ENCODE measurements at regions not wholly inside any gene's neighbourhood (a gene's known extent, or its start where the extent isn't known, plus 50 kb on each side); places are given as distances from the start of the nearest gene placed in this dataset.
"Not testable (repeated sequence)": the region's sequence is repeated elsewhere in the genome, so short reads cannot be mapped to it uniquely, and the experiment has no call there.

DNA sequence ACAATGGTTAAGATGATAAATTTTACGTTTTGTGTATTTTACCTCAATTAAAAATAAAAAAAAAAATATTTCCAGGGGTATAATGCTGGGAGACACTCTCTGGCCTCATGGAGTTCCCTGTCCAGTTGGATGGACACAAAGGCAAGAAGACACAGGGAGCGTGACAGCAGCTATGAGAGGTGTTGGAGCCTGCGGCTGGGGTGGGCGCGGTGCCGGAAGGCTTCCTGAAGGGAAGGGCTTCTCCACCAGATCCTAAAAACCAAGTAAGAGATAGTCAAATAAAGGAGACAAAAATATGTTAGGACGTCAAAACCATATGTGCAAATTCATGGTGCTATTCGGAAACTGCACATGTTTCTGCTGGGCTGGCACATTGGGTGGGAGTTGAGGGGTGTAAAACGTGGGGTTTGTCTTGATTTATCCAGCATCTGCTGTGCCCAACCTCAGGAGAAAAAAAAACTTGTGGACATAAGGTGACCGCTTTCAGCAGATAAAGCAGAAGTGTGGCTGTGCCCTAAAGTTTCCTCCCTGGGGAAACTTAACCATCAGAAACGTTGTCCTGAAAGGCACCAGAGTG is 467.6 kb downstream of the RNF144A start:
- Histone ChIP-seq H3K36me3 (no peaks in the 10 kb centered on the region), H3K27me3 (no peaks in the 10 kb centered on the region), H3K9me3 (no peaks in the 10 kb centered on the region), H3K27ac (no peak overlapping the region), H3K4me1 (no peaks in the 10 kb centered on the region), H3K4me3 (no peak overlapping the region)
- no peak for TF ChIP-seq EP300 (IDR thresholded peaks at IDR 0.05)
- TF ChIP-seq POLR2A (IDR thresholded peaks at IDR 0.05) = no peak
- no peak for TF ChIP-seq POLR2AphosphoS5 (IDR thresholded peaks at IDR 0.05)
- no peak for TF ChIP-seq CTCF (IDR thresholded peaks at IDR 0.05)
- 82 to 84% methylated on average over 11 of the region's 11 CpGs for WGBS, 2 donors
- DNase-seq = no peak
- intact Hi-C loops (cut with DNase I) = no loop called here

DNA sequence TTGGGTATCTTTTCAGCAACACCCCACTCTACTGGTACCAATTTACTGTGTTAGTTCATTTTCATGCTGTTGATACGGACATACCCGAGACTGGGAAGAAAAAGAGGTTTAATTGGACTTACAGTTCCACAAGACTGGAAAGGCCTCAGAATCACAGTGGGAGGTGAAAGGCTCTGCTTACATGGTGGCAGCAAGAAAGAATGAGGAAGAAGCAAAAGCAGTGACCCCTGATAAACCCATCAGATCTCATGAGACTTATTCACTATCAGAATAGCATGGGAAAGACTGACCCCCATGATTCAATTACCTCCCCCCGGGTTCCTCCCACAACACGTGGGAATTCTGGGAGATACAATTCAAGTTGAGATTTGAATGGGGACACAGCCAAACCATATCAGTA is 473.1 kb downstream of the RNF144A start:
- intact Hi-C loops (cut with DNase I); H3K36me3 ChIP-seq; H3K9me3 ChIP-seq; DNase-seq; H3K27ac ChIP-seq; H3K4me3 ChIP-seq; H3K4me1 ChIP-seq; H3K27me3 ChIP-seq: not testable (repeated sequence)
- WGBS, 2 donors = 91 to 94% methylated on average over 4 of the region's 4 CpGs

DNA sequence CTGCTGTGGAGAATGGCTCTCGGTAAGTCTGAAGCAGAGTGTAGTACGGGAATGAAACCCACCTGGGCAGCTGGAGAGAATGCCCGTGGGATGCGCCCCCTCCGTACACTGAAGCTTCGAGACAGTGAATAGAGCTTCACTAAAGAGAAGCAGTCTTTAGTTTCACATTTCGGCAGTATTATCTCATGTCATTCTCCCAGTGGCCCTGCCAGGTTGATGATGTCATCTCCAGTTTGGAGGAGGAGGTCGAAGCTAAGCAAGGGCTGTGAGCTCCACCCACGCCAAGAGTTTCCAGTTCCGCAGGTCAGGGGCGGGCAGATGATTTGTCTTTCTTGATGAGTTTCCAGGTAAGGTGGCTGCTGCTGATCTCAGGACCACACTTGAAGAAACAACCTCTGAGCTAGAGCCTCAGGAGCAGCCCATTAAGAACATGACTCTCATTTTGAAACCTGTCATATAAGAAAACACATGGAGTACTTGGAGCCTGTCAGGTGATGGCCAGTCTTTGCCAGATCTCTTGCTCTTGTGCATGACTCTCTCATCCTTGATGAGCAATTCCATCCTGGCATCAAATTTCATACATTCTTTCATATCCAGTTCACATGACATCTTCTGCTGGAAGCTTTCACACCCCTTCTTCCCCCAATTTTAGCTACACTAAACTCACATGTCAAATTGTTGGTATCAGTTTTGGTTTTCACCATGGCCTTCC is 475.0 kb downstream of the RNF144A start:
- 86 to 87% methylated on average over 11 of the region's 11 CpGs for WGBS, 2 donors
- intact Hi-C loops (cut with DNase I) = no loop called here

DNA sequence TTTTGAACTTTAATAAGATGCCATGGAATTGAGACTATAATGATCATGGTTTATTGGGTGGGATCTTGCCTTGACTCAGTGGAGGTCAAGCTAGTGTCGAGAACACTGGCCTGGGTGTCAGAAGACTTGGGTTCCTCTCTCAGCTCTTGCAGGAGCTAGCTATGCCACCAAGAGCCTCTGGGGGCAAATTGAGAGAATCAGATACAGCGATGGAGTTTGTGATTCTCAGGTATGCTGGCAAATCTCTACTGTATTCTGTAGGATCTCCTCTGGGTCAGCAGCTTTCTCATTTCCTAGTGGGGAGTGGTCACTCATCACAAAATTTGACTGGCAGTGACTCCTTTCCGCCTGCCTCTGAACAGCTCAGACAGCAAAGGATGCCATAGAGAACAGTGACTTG is 477.0 kb downstream of the RNF144A start:
- no peak overlapping the region for H3K27ac ChIP-seq
- DNase-seq = no peak
- intact Hi-C loops (cut with DNase I) = no loop called here
- no peaks in the 10 kb centered on the region for H3K27me3 ChIP-seq
- no peak for TF ChIP-seq POLR2A (IDR thresholded peaks at IDR 0.05)
- no peak for TF ChIP-seq POLR2AphosphoS5 (IDR thresholded peaks at IDR 0.05)
- no peak for TF ChIP-seq CTCF (IDR thresholded peaks at IDR 0.05)
- TF ChIP-seq EP300 (IDR thresholded peaks at IDR 0.05) = no peak
- WGBS, 2 donors = 89 to 90% methylated on average over 3 of the region's 3 CpGs
- H3K36me3 ChIP-seq = no peaks in the 10 kb centered on the region
- no peaks in the 10 kb centered on the region for H3K9me3 ChIP-seq
- H3K4me3 ChIP-seq = no peak overlapping the region
- H3K4me1 ChIP-seq = no peaks in the 10 kb centered on the region

More for the DNA sequence above, 475.0 kb downstream of the RNF144A start:
- no peak for DNase-seq
- no peak for TF ChIP-seq EP300 (IDR thresholded peaks at IDR 0.05)
- no peak for TF ChIP-seq POLR2AphosphoS5 (IDR thresholded peaks at IDR 0.05)
- TF ChIP-seq CTCF (IDR thresholded peaks at IDR 0.05) = no peak
- TF ChIP-seq POLR2A (IDR thresholded peaks at IDR 0.05) = no peak
- H3K27me3 ChIP-seq = no peaks in the 10 kb centered on the region
- no peaks in the 10 kb centered on the region for H3K4me1 ChIP-seq
- no peak overlapping the region for H3K4me3 ChIP-seq
- H3K27ac ChIP-seq = no peak overlapping the region
- no peaks in the 10 kb centered on the region for H3K36me3 ChIP-seq
- no peaks in the 10 kb centered on the region for H3K9me3 ChIP-seq

- H3K9me3 ChIP-seq = no peaks in the 10 kb centered on the region
- TF ChIP-seq CTCF (IDR thresholded peaks at IDR 0.05) (no peak), POLR2AphosphoS5 (IDR thresholded peaks at IDR 0.05) (no peak)
- H3K4me3 ChIP-seq = no peak overlapping the region
- no peak overlapping the region for H3K27ac ChIP-seq
- H3K4me1 ChIP-seq = peaks cover 0 to 10% (median 2%) of the 10 kb centered on the region in 4 donors
- no peaks in the 10 kb centered on the region for H3K27me3 ChIP-seq
- no peaks in the 10 kb centered on the region for H3K36me3 ChIP-seq
- WGBS, 2 donors = 37 to 68% methylated on average over 4 of the region's 4 CpGs
- intact Hi-C loops (cut with DNase I) = no loop called here
- no peak for DNase-seq
These were observed 483.4 kb downstream of the RNF144A start for GRCh38 chr2:7400628-7401027.
